Thyroid gland (tissue), 4 donors: ENCODE measurements at regions not wholly inside any gene's neighbourhood (a gene's known extent, or its start where the extent isn't known, plus 50 kb on each side); places are given as distances from the start of the nearest gene placed in this dataset.

Experiments used
- CTCF ChIP-seq, 6 experiments: fragments of 200-600 bp in 3 of 6; fragments of 450-650 bp in 3 of 6; sonication (generic) in 3 of 6; IDR thresholded peaks; one replicate each; pipeline ENCODE4 v1.5.1; 2016 to 2019; ENCODE audit warnings: antibody characterized with exemption in 6 of 6, mild to moderate bottlenecking in 2 of 6, inconsistent platforms in 1 of 6, moderate library complexity in 1 of 6
- POLR2A ChIP-seq, 2 donors: fragments of 450-650 bp; IDR thresholded peaks; one replicate each; pipeline ENCODE4 v1.6.1; 2017; ENCODE audit warnings: antibody characterized with exemption in 2 of 2, mild to moderate bottlenecking in 2 of 2, moderate library complexity in 1 of 2

- TF ChIP-seq CTCF (IDR thresholded peaks at IDR 0.05) (no peak), POLR2A (IDR thresholded peaks at IDR 0.05) (no peak)
Measured at GRCh38 chr9:90301277-90301653, 341.4 kb downstream of the DIRAS2 start.
